BJ (cell line): ENCODE measurements at regions not wholly inside any gene's neighbourhood (a gene's known extent, or its start where the extent isn't known, plus 50 kb on each side); places are given as distances from the start of the nearest gene placed in this dataset.

ENCODE experiments used
- CTCF ChIA-PET: fragments of 350-600 bp; formaldehyde crosslinking; extraction: SDS; loops from one replicate; lab custom pipeline; 2021; ENCODE audit warnings: antibody characterized with exemption, inconsistent platforms; lab: Yijun Ruan, JAX
- POLR2A ChIA-PET: fragments of 300-600 bp; sonication (Branson Sonifier 250); formaldehyde crosslinking; extraction: SDS; loops from one replicate; lab custom pipeline; 2021; ENCODE audit warnings: antibody characterized with exemption; lab: Charles Lee
- DNase-seq: peaks from one replicate; pipeline ENCODE4 v3.0.0-alpha.2; 2011; ENCODE audit warnings: low read depth
- H3K27me3 ChIP-seq: 2 replicates; pipeline ENCODE4 v1.6.0; 2011; ENCODE audit warnings: low read length; ENCODE audit not compliant: control insufficient read depth, insufficient read depth
- H3K36me3 ChIP-seq: 2 replicates; pipeline ENCODE4 v1.5.1; 2011; ENCODE audit warnings: low read length; ENCODE audit not compliant: control insufficient read depth, insufficient read depth
- H3K4me3 ChIP-seq: 2 replicates; pipeline ENCODE4 v1.5.1; 2011; ENCODE audit warnings: low read depth, mild to moderate bottlenecking, control low read depth, low read length
- TF ChIP-seq, protein P1 (sequence below): IDR thresholded peaks from 2 replicates; pipeline ENCODE4 v1.5.1; 2011; ENCODE audit warnings: low read depth, mild to moderate bottlenecking, control low read depth, inconsistent platforms, low read length, moderate library complexity; ENCODE audit not compliant: insufficient read depth

DNA sequence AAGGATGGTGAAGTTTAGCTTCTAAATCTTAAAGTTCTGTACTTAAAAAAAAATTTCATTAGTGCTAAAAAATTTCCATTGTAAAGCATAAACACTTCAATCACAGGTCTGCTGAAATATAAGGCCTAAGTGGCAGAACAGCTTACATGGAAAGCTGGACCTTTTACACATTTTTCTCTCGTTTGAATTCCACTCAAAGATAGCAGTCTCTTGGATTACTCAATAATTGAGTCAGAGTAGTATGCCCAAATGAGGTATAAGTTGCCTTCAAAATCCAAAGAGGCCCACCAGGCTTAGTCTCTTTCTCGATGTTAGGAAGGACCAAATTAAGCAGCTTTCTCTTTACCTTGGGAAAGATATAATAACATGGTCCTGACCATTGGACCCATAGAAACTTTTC, 220.4 kb upstream of the CWC22 start:
- Histone ChIP-seq H3K36me3 (no peaks in the 10 kb centered on the region), H3K4me3 (no peak overlapping the region), H3K27me3 (no peaks in the 10 kb centered on the region)
- CTCF ChIA-PET: no interaction called here
- TF ChIP-seq, protein P1, sequence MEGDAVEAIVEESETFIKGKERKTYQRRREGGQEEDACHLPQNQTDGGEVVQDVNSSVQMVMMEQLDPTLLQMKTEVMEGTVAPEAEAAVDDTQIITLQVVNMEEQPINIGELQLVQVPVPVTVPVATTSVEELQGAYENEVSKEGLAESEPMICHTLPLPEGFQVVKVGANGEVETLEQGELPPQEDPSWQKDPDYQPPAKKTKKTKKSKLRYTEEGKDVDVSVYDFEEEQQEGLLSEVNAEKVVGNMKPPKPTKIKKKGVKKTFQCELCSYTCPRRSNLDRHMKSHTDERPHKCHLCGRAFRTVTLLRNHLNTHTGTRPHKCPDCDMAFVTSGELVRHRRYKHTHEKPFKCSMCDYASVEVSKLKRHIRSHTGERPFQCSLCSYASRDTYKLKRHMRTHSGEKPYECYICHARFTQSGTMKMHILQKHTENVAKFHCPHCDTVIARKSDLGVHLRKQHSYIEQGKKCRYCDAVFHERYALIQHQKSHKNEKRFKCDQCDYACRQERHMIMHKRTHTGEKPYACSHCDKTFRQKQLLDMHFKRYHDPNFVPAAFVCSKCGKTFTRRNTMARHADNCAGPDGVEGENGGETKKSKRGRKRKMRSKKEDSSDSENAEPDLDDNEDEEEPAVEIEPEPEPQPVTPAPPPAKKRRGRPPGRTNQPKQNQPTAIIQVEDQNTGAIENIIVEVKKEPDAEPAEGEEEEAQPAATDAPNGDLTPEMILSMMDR: no peak
- POLR2A ChIA-PET: no interaction called here
- DNase-seq: no peak

DNA sequence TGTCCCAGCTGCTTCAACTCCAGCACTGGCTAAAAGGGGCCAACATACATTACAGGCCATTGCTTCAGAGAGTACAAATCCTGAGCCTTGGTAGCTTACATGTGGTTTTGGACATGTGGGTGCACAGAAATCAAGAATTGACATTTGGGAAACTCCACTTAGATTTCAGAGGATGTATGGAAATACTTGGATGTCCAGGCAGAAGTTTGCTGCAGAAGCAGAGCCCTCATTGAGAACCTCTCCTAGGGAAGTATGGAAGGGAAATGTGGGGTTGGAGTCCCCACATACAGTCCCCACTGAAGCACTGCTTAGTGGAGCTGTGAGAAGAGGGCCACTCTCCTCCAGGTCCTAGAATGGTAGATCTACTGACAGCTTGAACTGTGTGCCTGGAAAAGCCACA, 218.0 kb upstream of the CWC22 start:
- no peak overlapping the region for H3K4me3 ChIP-seq
- ChIA-PET CTCF (no interaction called here), POLR2A (no interaction called here)

GRCh38 chr2:180222644-180223043, 215.5 kb upstream of the CWC22 start:
- POLR2A ChIA-PET: interaction anchor here (0.5 kb wide), 1 partner anchor 23 kb away, joined by 5 read pairs; no protein-coding TSS in a partner anchor
- peak; percentile 44 for DNase-seq
- TF ChIP-seq, protein P1: no peak
- H3K27me3 ChIP-seq: no peaks in the 10 kb centered on the region
- no peak overlapping the region for H3K4me3 ChIP-seq
- H3K36me3 ChIP-seq: no peaks in the 10 kb centered on the region
- CTCF ChIA-PET: interaction anchor here (1.3 kb wide), 1 partner anchor 26 kb away, joined by 3 read pairs; no protein-coding TSS in a partner anchor

More for the DNA sequence above, 218.0 kb upstream of the CWC22 start:
- Histone ChIP-seq H3K36me3 (no peaks in the 10 kb centered on the region), H3K27me3 (no peaks in the 10 kb centered on the region)
- TF ChIP-seq, protein P1: no peak
- no peak for DNase-seq

DNA sequence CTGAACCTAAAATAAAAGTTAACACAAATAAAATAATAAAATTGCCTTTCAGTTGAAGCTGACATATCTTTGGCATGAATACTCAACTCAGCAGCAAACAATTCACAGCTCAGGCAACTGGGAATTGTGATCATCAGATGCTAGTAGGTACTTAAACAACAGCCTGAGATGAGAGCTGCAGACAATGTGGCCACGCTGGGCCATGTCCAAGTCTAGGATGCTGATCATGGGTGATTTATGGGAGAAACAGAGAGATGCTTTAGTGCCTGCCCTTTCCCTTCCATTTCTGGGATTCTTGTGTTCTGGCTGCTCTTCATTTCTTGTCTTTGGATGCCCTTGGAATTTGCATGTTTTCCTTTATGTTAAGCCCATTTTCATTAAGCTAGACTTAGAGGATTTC, 212.4 kb upstream of the CWC22 start:
- ChIA-PET CTCF (interaction anchor here (1.1 kb wide), 1 partner anchor 52 kb away, joined by 3 read pairs; no protein-coding TSS in a partner anchor), POLR2A (no interaction called here)
- Histone ChIP-seq H3K36me3 (no peaks in the 10 kb centered on the region), H3K4me3 (no peak overlapping the region), H3K27me3 (no peaks in the 10 kb centered on the region)
- TF ChIP-seq, protein P1: no peak
- no peak for DNase-seq

- CTCF ChIA-PET: no interaction called here
- Histone ChIP-seq H3K27me3 (no peaks in the 10 kb centered on the region), H3K4me3 (no peak overlapping the region), H3K36me3 (no peaks in the 10 kb centered on the region)
- DNase-seq: no peak
- TF ChIP-seq, protein P1: no peak
- POLR2A ChIA-PET: no interaction called here
Observed at GRCh38 chr2:180208841-180209240, 201.7 kb upstream of the CWC22 start.
